Naive B cell (primary cell): ENCODE measurements at regions not wholly inside any gene's neighbourhood (a gene's known extent, or its start where the extent isn't known, plus 50 kb on each side); places are given as distances from the start of the nearest gene placed in this dataset.
"Not testable (repeated sequence)": the region's sequence is repeated elsewhere in the genome, so short reads cannot be mapped to it uniquely, and the experiment has no call there.

ENCODE experiments used
- ATAC-seq, 2 donors: fragments of 150-1000 bp; cut with Tn5 transposase; 2 replicates each; pipeline ENCODE4 v1.10.0; 2021; ENCODE audit warnings: low read depth in 2 of 2, mild to moderate bottlenecking in 2 of 2, moderate library complexity in 2 of 2
- DNase-seq: peaks from one replicate; pipeline ENCODE4 v3.0.0; 2022
- H3K27ac Mint-ChIP-seq, 6 donors: one replicate each; pipeline ENCODE4 v1.8.0; 2020 to 2022; ENCODE audit warnings: mild to moderate bottlenecking in 6 of 6, mixed read lengths in 6 of 6, moderate library complexity in 5 of 6, inconsistent platforms in 2 of 6
- H3K27me3 Mint-ChIP-seq, 3 donors: one replicate each; pipeline ENCODE4 v1.8.0; 2021 to 2022; ENCODE audit warnings: mixed read lengths in 3 of 3, mild to moderate bottlenecking in 1 of 3
- H3K36me3 Mint-ChIP-seq, 2 donors: one replicate each; pipeline ENCODE4 v1.8.0; 2020 to 2022; ENCODE audit warnings: mixed read lengths in 2 of 2, inconsistent platforms in 1 of 2, mild to moderate bottlenecking in 1 of 2
- H3K4me1 Mint-ChIP-seq, 3 donors: one replicate each; pipeline ENCODE4 v1.8.0; 2020 to 2022; ENCODE audit warnings: mixed read lengths in 3 of 3, inconsistent platforms in 1 of 3, mild to moderate bottlenecking in 1 of 3, moderate library complexity in 1 of 3
- H3K4me3 Mint-ChIP-seq, 8 donors: one replicate each; pipeline ENCODE4 v1.8.0; 2020 to 2022; ENCODE audit warnings: mild to moderate bottlenecking in 8 of 8, mixed read lengths in 8 of 8, moderate library complexity in 8 of 8, inconsistent platforms in 2 of 8
- H3K9me3 Mint-ChIP-seq, 7 donors: one replicate each; pipeline ENCODE4 v1.8.0; 2020 to 2022; ENCODE audit warnings: mixed read lengths in 7 of 7, mild to moderate bottlenecking in 5 of 7, inconsistent platforms in 2 of 7, moderate library complexity in 1 of 7

- peaks cover 0 to 12% (median 12%) of the 10 kb centered on the region in 3 donors for H3K4me1 Mint-ChIP-seq
Observed at GRCh38 chr11:81804858-81805257, 928.8 kb downstream of the FAM181B start.

GRCh38 chr11:81802591-81802990, 931.1 kb downstream of the FAM181B start:
- Mint-ChIP-seq H3K27me3 (peaks cover 0 to 5% (median 0%) of the 10 kb centered on the region in 3 donors), H3K9me3 (peaks cover 0 to 5% (median 0%) of the 10 kb centered on the region in 7 donors), H3K36me3 (peaks cover 0 to 4% of the 10 kb centered on the region in 2 donors), H3K27ac (no peak overlapping the region), H3K4me3 (no peak overlapping the region), H3K4me1 (peaks cover 0 to 12% (median 12%) of the 10 kb centered on the region in 3 donors)
- ATAC-seq (no peak), DNase-seq (no peak)

More at GRCh38 chr11:81804858-81805257, 928.8 kb downstream of the FAM181B start:
- peaks cover 0 to 4% of the 10 kb centered on the region in 2 donors for H3K36me3 Mint-ChIP-seq
- no peak for DNase-seq
- no peak overlapping the region for H3K27ac Mint-ChIP-seq
- H3K4me3 Mint-ChIP-seq, result no peak overlapping the region
- H3K27me3 Mint-ChIP-seq, result peaks cover 0 to 5% (median 0%) of the 10 kb centered on the region in 3 donors
- peaks cover 0 to 5% (median 0%) of the 10 kb centered on the region in 7 donors for H3K9me3 Mint-ChIP-seq
- no peak for ATAC-seq

GRCh38 chr11:81792416-81792815, 941.2 kb downstream of the FAM181B start:
- no peak for DNase-seq
- Mint-ChIP-seq H3K4me1 (peaks cover 0 to 12% (median 0%) of the 10 kb centered on the region in 3 donors), H3K4me3 (no peak overlapping the region), H3K9me3 (peaks cover 0 to 3% (median 0%) of the 10 kb centered on the region in 7 donors), H3K27me3 (no peaks in the 10 kb centered on the region), H3K27ac (no peak overlapping the region), H3K36me3 (no peaks in the 10 kb centered on the region)
- no peak for ATAC-seq

- H3K4me1 Mint-ChIP-seq, result peaks cover 0 to 6% (median 0%) of the 10 kb centered on the region in 3 donors
- ATAC-seq, result peak; percentile 25 to 49
Observed at GRCh38 chr11:81787584-81788049, 946.0 kb downstream of the FAM181B start.

GRCh38 chr11:81772166-81772565, 961.5 kb downstream of the FAM181B start:
- ATAC-seq (no peak), DNase-seq (no peak)
- peaks cover 0 to 5% (median 0%) of the 10 kb centered on the region in 3 donors for H3K27me3 Mint-ChIP-seq
- no peak overlapping the region for H3K4me3 Mint-ChIP-seq
- no peaks in the 10 kb centered on the region for H3K4me1 Mint-ChIP-seq
- no peaks in the 10 kb centered on the region for H3K9me3 Mint-ChIP-seq
- no peaks in the 10 kb centered on the region for H3K36me3 Mint-ChIP-seq
- no peak overlapping the region for H3K27ac Mint-ChIP-seq

More at GRCh38 chr11:81787584-81788049, 946.0 kb downstream of the FAM181B start:
- H3K27me3 Mint-ChIP-seq, result no peaks in the 10 kb centered on the region
- no peaks in the 10 kb centered on the region for H3K9me3 Mint-ChIP-seq
- peak; percentile 11 for DNase-seq
- H3K4me3 Mint-ChIP-seq, result no peak overlapping the region
- H3K27ac Mint-ChIP-seq, result no peak overlapping the region
- H3K36me3 Mint-ChIP-seq, result no peaks in the 10 kb centered on the region

- not testable (repeated sequence) for H3K36me3 Mint-ChIP-seq, H3K4me1 Mint-ChIP-seq, ATAC-seq, H3K27ac Mint-ChIP-seq, H3K27me3 Mint-ChIP-seq, H3K9me3 Mint-ChIP-seq, H3K4me3 Mint-ChIP-seq, DNase-seq
Observed at GRCh38 chr11:81769906-81770305, 963.8 kb downstream of the FAM181B start.

GRCh38 chr11:81756864-81757595, 976.6 kb downstream of the FAM181B start:
- H3K4me1 Mint-ChIP-seq, result no peaks in the 10 kb centered on the region
- peak overlapping the region in 1 of 6 donors; percentile 94 for H3K27ac Mint-ChIP-seq
- H3K4me3 Mint-ChIP-seq, result no peak overlapping the region
- peaks cover 0 to 10% (median 4%) of the 10 kb centered on the region in 3 donors for H3K27me3 Mint-ChIP-seq
- no peak for DNase-seq
- H3K9me3 Mint-ChIP-seq, result no peaks in the 10 kb centered on the region
- ATAC-seq, result no peak
- H3K36me3 Mint-ChIP-seq, result no peaks in the 10 kb centered on the region

- Mint-ChIP-seq H3K36me3 (no peaks in the 10 kb centered on the region), H3K4me1 (no peaks in the 10 kb centered on the region), H3K27me3 (peaks cover 0 to 4% (median 0%) of the 10 kb centered on the region in 3 donors), H3K9me3 (no peaks in the 10 kb centered on the region), H3K27ac (no peak overlapping the region), H3K4me3 (no peak overlapping the region)
- ATAC-seq (no peak), DNase-seq (no peak)
Observed at GRCh38 chr11:81749245-81749644, 984.4 kb downstream of the FAM181B start.

GRCh38 chr11:81744336-81745116, 989.1 kb downstream of the FAM181B start:
- Mint-ChIP-seq H3K4me3 (no peak overlapping the region), H3K4me1 (no peaks in the 10 kb centered on the region), H3K27ac (no peak overlapping the region), H3K27me3 (no peaks in the 10 kb centered on the region), H3K9me3 (peaks cover 0 to 6% (median 0%) of the 10 kb centered on the region in 7 donors), H3K36me3 (no peaks in the 10 kb centered on the region)
- DNase-seq (no peak), ATAC-seq (no peak)

- no peak for DNase-seq
- H3K27ac Mint-ChIP-seq, result peak overlapping the region in 1 of 6 donors; percentile 17
- no peaks in the 10 kb centered on the region for H3K27me3 Mint-ChIP-seq
- no peak for ATAC-seq
- no peak overlapping the region for H3K4me3 Mint-ChIP-seq
- no peaks in the 10 kb centered on the region for H3K4me1 Mint-ChIP-seq
- H3K9me3 Mint-ChIP-seq, result peaks cover 5 to 20% (median 10%) of the 10 kb centered on the region in 7 donors
- no peaks in the 10 kb centered on the region for H3K36me3 Mint-ChIP-seq
Observed at GRCh38 chr11:81725701-81726100, 1008.0 kb downstream of the FAM181B start.

GRCh38 chr11:81717695-81718094, 1016.0 kb downstream of the FAM181B start:
- no peak overlapping the region for H3K27ac Mint-ChIP-seq
- H3K4me3 Mint-ChIP-seq, result no peak overlapping the region
- no peaks in the 10 kb centered on the region for H3K4me1 Mint-ChIP-seq
- H3K27me3 Mint-ChIP-seq, result no peaks in the 10 kb centered on the region
- H3K9me3 Mint-ChIP-seq, result peaks cover 0 to 5% (median 0%) of the 10 kb centered on the region in 7 donors
- no peak for DNase-seq
- H3K36me3 Mint-ChIP-seq, result no peaks in the 10 kb centered on the region
- ATAC-seq, result no peak

GRCh38 chr11:81707881-81708280, 1025.8 kb downstream of the FAM181B start:
- DNase-seq, result no peak
- ATAC-seq, result no peak
- Mint-ChIP-seq H3K27me3 (no peaks in the 10 kb centered on the region), H3K4me3 (no peak overlapping the region), H3K9me3 (peaks cover 0 to 19% (median 3%) of the 10 kb centered on the region in 7 donors), H3K36me3 (no peaks in the 10 kb centered on the region), H3K27ac (no peak overlapping the region), H3K4me1 (no peaks in the 10 kb centered on the region)

- Mint-ChIP-seq H3K27me3 (no peaks in the 10 kb centered on the region), H3K9me3 (peaks cover 2 to 39% (median 6%) of the 10 kb centered on the region in 7 donors), H3K4me1 (no peaks in the 10 kb centered on the region), H3K4me3 (no peak overlapping the region), H3K27ac (no peak overlapping the region), H3K36me3 (no peaks in the 10 kb centered on the region)
- no peak for DNase-seq
- no peak for ATAC-seq
Observed at GRCh38 chr11:81705283-81705682, 1028.4 kb downstream of the FAM181B start.
